ENCODE measurements at regions not wholly inside any gene's neighbourhood (a gene's known extent, or its start where the extent isn't known, plus 50 kb on each side); places are given as distances from the start of the nearest gene placed in this dataset.

DNA sequence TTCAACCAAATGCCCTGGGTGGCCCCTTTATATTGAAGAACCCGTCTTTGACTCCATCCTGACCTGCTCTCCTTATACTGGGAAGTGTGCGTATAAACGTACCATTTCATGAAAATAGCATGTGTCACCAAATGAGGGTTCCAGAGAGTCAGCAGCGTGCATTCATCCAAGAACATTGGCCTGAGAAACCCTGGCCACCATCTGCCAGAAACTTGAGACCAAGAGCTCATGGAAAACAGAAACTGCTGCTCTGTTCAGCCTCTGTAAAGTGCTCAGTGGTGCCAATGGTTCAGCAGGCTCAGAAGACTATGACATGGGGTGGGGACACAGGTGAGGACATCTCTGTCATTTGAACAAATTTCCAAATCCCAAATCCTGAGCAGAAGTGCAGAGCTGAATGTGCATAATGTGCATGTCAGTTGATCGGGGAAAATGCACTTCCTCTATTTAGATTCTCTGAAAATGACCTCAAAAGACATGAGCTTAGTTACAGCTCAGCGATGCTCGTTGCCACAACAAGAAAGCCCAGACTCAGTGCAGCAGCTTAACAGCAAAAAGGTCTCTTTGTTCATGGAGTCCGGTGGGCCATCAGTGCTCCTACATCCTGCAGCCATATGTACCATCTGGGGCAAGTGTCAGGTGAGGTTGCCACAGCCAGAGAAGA, 176.1 kb downstream of the ATPSCKMT start:
- no peaks in the 10 kb centered on the region for H3K23me2 ChIP-seq (ENCODE audit: low read depth, low read length)
- no peak overlapping the region for H3K9ac ChIP-seq (replicated peaks in 1 of 4; ENCODE audit: extremely low read depth in 1 of 4, low read depth in 3 of 4, low read length in 3 of 4)
- H3K14ac ChIP-seq (ENCODE audit: insufficient read length): no peak overlapping the region
- no peak overlapping the region for H2AFZ ChIP-seq (ENCODE audit: low read length)
- DNase-seq (ENCODE audit: low read depth in 1 of 2, low spot score in 2 of 2) (no peak), FAIRE-seq (no peak)
- no peak overlapping the region for H4K8ac ChIP-seq (ENCODE audit: extremely low read depth, insufficient read depth, low read length)
- H4K91ac ChIP-seq (replicated peaks; ENCODE audit: insufficient read length, low read length): no peak overlapping the region
- no peaks in the 10 kb centered on the region for H4K20me1 ChIP-seq (replicated peaks in 1 of 2; ENCODE audit: control insufficient read depth in 1 of 2, insufficient read depth in 2 of 2, low read length in 2 of 2)
- H3K27me3 ChIP-seq (replicated peaks in 1 of 4; ENCODE audit: control insufficient read depth in 3 of 4, extremely low read depth in 1 of 4, insufficient read depth in 3 of 4, low read length in 3 of 4): no peaks in the 10 kb centered on the region
- H3K36me3 ChIP-seq (ENCODE audit: control insufficient read depth in 2 of 4, insufficient read depth in 4 of 4, low read length in 3 of 4): no peaks in the 10 kb centered on the region
- H3K9me3 ChIP-seq (ENCODE audit: insufficient read depth in 2 of 2, low read depth in 1 of 2, low read length in 1 of 2): no peaks in the 10 kb centered on the region
- no peaks in the 10 kb centered on the region for H3K79me1 ChIP-seq (ENCODE audit: low read depth, low read length)
- no peak overlapping the region for H4K5ac ChIP-seq (ENCODE audit: insufficient read length, low read depth, low read length)
- no peak overlapping the region for H2BK20ac ChIP-seq (ENCODE audit: low read length)
- 96% methylated on average over 8 of the region's 8 CpGs; no CpG with 5 or more reads in 1 of the 2 experiments for WGBS, 2 experiments (ENCODE audit: extremely low coverage in 1 of 2, insufficient coverage in 1 of 2, insufficient read length in 1 of 2, insufficient replicate concordance in 2 of 2, low coverage in 1 of 2, low lambda C conversion rate in 2 of 2, missing lambda C conversion rate in 1 of 2)
- no peak overlapping the region for H3K4me3 ChIP-seq (ENCODE audit: extremely low read depth in 1 of 4, insufficient read depth in 2 of 4, low read depth in 3 of 4, low read length in 4 of 4)
- no peak overlapping the region for H2BK15ac ChIP-seq (ENCODE audit: low read length)
- 0 out of 7 replicates have a peak, but pooled peaks cover 0 to under 1% (median 0%) of the 10 kb centered on the region in 4 experiments for H3K4me1 ChIP-seq (replicated peaks in 1 of 4; ENCODE audit: control insufficient read depth in 3 of 4, insufficient read depth in 4 of 4, low read length in 3 of 4)
- H2AK5ac ChIP-seq (ENCODE audit: low read depth, low read length): no peak overlapping the region
- H3K27ac ChIP-seq (ENCODE audit: low read depth, low read length): no peak overlapping the region
- no peak overlapping the region for H3K4ac ChIP-seq (replicated peaks; ENCODE audit: insufficient read length, low read depth, low read length)
- 0 out of 2 replicates have a peak overlapping the region, but pooled peaks have one; percentile 18 for H2BK12ac ChIP-seq (ENCODE audit: low read depth, low read length)
- H3K56ac ChIP-seq (replicated peaks; ENCODE audit: insufficient read length, low read depth, low read length): no peak overlapping the region
- H3K23ac ChIP-seq (ENCODE audit: insufficient read length): no peak overlapping the region
- H3K4me2 ChIP-seq (ENCODE audit: insufficient read depth in 1 of 2, low read depth in 2 of 2, low read length in 2 of 2): no peak overlapping the region
- H3K18ac ChIP-seq (ENCODE audit: extremely low read depth, low read length): no peak overlapping the region
- H2BK5ac ChIP-seq (ENCODE audit: low read depth, low read length): no peak overlapping the region
- ChIA-PET CTCF (ENCODE audit: partially characterized antibody) (interaction anchor here (0.6 to 1.7 kb wide), 4 partner anchors 14 to 1407 kb away, joined by 3 to 7 read pairs (median 4); no protein-coding TSS in a partner anchor), POLR2A (ENCODE audit: partially characterized antibody) (no interaction called here)
- H2BK120ac ChIP-seq (replicated peaks; ENCODE audit: low read depth, low read length): no peak overlapping the region
- no peaks in the 10 kb centered on the region for H3K79me2 ChIP-seq (ENCODE audit: control insufficient read depth in 1 of 2, insufficient read depth in 2 of 2, low read length in 2 of 2)
- TF ChIP-seq FOSL1 (IDR thresholded peaks at IDR 0.05; ENCODE audit: insufficient read depth, low read depth, low read length): no peak
